ENCODE measurements at regions not wholly inside any gene's neighbourhood (a gene's known extent, or its start where the extent isn't known, plus 50 kb on each side); places are given as distances from the start of the nearest gene placed in this dataset.

- DNase-seq, result no peak
These were observed 140.0 kb upstream of the IRX6 start for GRCh38 chr16:55184052-55184451.

GRCh38 chr16:55184619-55185018 is 139.4 kb upstream of the IRX6 start:
- no peak for DNase-seq

GRCh38 chr16:55189224-55189623 is 134.8 kb upstream of the IRX6 start:
- no peak for DNase-seq

GRCh38 chr16:55189682-55190636 is 134.0 kb upstream of the IRX6 start:
- DNase-seq, result no peak

- DNase-seq, result no peak
These were observed 131.3 kb upstream of the IRX6 start for GRCh38 chr16:55192734-55193133.

- no peak for DNase-seq
These were observed 120.4 kb upstream of the IRX6 start for GRCh38 chr16:55203570-55203969.

- DNase-seq, result no peak
These were observed 119.9 kb upstream of the IRX6 start for GRCh38 chr16:55204069-55204468.

GRCh38 chr16:55204923-55205322 is 119.1 kb upstream of the IRX6 start:
- DNase-seq, result no peak

GRCh38 chr16:55207693-55208428 is 116.1 kb upstream of the IRX6 start:
- DNase-seq, result no peak

GRCh38 chr16:55209626-55210025 is 114.4 kb upstream of the IRX6 start:
- no peak for DNase-seq

- no peak for DNase-seq
These were observed 111.2 kb upstream of the IRX6 start for GRCh38 chr16:55212791-55213190.

GRCh38 chr16:55214412-55214811 is 109.6 kb upstream of the IRX6 start:
- no peak for DNase-seq

- DNase-seq, result no peak
These were observed 109.0 kb upstream of the IRX6 start for GRCh38 chr16:55214974-55215494.

GRCh38 chr16:55217392-55217791 is 106.6 kb upstream of the IRX6 start:
- DNase-seq, result no peak

GRCh38 chr16:55221836-55222235 is 102.2 kb upstream of the IRX6 start:
- DNase-seq, result no peak

GRCh38 chr16:55222486-55222885 is 101.5 kb upstream of the IRX6 start:
- no peak for DNase-seq

- no peak for DNase-seq
These were observed 97.9 kb upstream of the IRX6 start for GRCh38 chr16:55225972-55226542.

GRCh38 chr16:55232822-55233221 is 91.2 kb upstream of the IRX6 start:
- no peak for DNase-seq

- no peak for DNase-seq
These were observed 90.5 kb upstream of the IRX6 start for GRCh38 chr16:55233464-55233863.

- DNase-seq, result no peak
These were observed 87.3 kb upstream of the IRX6 start for GRCh38 chr16:55236655-55237054.

- no peak for DNase-seq
These were observed 84.3 kb upstream of the IRX6 start for GRCh38 chr16:55239723-55240122.

GRCh38 chr16:55240888-55241287 is 83.1 kb upstream of the IRX6 start:
- no peak for DNase-seq

- no peak for DNase-seq
These were observed 81.3 kb upstream of the IRX6 start for GRCh38 chr16:55242667-55243066.

GRCh38 chr16:55248058-55248457 is 75.9 kb upstream of the IRX6 start:
- no peak for DNase-seq
